Transverse colon (tissue), 4 donors: ENCODE measurements at regions not wholly inside any gene's neighbourhood (a gene's known extent, or its start where the extent isn't known, plus 50 kb on each side); places are given as distances from the start of the nearest gene placed in this dataset.

Source experiments
- CTCF ChIP-seq, 5 experiments: fragments of 200-600 bp in 3 of 5; fragments of 450-650 bp in 2 of 5; sonication (generic) in 3 of 5; IDR thresholded peaks; 1 replicate in 2 of 5; 2 replicates in 3 of 5; pipeline ENCODE4 v1.5.1; 2016 to 2017; ENCODE audit warnings: antibody characterized with exemption in 5 of 5, inconsistent platforms in 3 of 5, mild to moderate bottlenecking in 2 of 5, moderate library complexity in 1 of 5
- POLR2A ChIP-seq: fragments of 450-650 bp; IDR thresholded peaks from one replicate; pipeline ENCODE4 v1.6.1; 2016; ENCODE audit warnings: antibody characterized with exemption, mild to moderate bottlenecking, moderate library complexity
- POLR2AphosphoS5 ChIP-seq, 3 donors: sonication (generic); formaldehyde crosslinking; IDR thresholded peaks; one replicate each; pipeline ENCODE4 v1.6.1; 2016; ENCODE audit warnings: antibody characterized with exemption in 3 of 3

GRCh38 chr1:222886194-222886854, 71.5 kb downstream of the DISP1 start:
- TF ChIP-seq POLR2A (no peak), CTCF (IDR thresholded peaks at IDR 0.05) (no peak), POLR2AphosphoS5 (IDR thresholded peaks at IDR 0.05) (no peak)
